ENCODE measurements at regions not wholly inside any gene's neighbourhood (a gene's known extent, or its start where the extent isn't known, plus 50 kb on each side); places are given as distances from the start of the nearest gene placed in this dataset.

GRCh38 chr16:9480503-9480902 is 389.1 kb downstream of the HAPSTR1 start:
- TF ChIP-seq CTCF (IDR thresholded peaks at IDR 0.05; ENCODE audit: borderline replicate concordance, extremely low read depth, low read length, poor library complexity, severe bottlenecking) = no peak
- no peak for TF ChIP-seq EZH2 (IDR thresholded peaks at IDR 0.05; ENCODE audit: borderline replicate concordance, low read depth, low read length, severe bottlenecking)

All from DND-41 (cell line).